ENCODE measurements at regions not wholly inside any gene's neighbourhood (a gene's known extent, or its start where the extent isn't known, plus 50 kb on each side); places are given as distances from the start of the nearest gene placed in this dataset.

- TF ChIP-seq, protein P1, sequence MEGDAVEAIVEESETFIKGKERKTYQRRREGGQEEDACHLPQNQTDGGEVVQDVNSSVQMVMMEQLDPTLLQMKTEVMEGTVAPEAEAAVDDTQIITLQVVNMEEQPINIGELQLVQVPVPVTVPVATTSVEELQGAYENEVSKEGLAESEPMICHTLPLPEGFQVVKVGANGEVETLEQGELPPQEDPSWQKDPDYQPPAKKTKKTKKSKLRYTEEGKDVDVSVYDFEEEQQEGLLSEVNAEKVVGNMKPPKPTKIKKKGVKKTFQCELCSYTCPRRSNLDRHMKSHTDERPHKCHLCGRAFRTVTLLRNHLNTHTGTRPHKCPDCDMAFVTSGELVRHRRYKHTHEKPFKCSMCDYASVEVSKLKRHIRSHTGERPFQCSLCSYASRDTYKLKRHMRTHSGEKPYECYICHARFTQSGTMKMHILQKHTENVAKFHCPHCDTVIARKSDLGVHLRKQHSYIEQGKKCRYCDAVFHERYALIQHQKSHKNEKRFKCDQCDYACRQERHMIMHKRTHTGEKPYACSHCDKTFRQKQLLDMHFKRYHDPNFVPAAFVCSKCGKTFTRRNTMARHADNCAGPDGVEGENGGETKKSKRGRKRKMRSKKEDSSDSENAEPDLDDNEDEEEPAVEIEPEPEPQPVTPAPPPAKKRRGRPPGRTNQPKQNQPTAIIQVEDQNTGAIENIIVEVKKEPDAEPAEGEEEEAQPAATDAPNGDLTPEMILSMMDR (conservative IDR thresholded peaks at IDR 0.05) = no peak
- no peak overlapping the region for H3K27ac ChIP-seq
Measured at GRCh38 chrX:20511792-20512191, 245.1 kb upstream of the RPS6KA3 start.

GRCh38 chrX:20507901-20508620, 241.4 kb upstream of the RPS6KA3 start:
- TF ChIP-seq, protein P1 (conservative IDR thresholded peaks at IDR 0.05) = no peak
- H3K27ac ChIP-seq = no peak overlapping the region

- TF ChIP-seq, protein P1 (conservative IDR thresholded peaks at IDR 0.05) = no peak
- H3K27ac ChIP-seq = no peak overlapping the region
Measured at GRCh38 chrX:20506739-20507138, 240.0 kb upstream of the RPS6KA3 start.

DNA sequence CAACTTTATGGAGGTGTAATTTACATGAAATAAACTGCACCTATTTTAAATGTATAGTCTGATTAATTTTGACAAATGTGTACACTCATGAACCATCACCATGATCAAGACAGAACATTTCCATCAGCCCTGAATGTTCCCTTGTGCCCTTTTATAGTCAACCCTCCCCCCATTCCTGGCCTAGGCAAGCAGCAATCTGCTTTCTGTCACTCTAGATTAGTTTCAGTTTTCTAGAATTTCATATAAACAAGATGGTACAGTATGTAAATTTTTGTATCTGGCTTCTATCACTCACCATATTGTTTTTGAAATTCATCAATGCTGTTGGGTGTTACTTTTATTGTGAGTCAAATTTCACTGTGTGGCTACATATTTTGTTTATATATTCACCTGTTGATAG, 234.2 kb upstream of the RPS6KA3 start:
- H3K27ac ChIP-seq = no peak overlapping the region
- TF ChIP-seq, protein P1 (conservative IDR thresholded peaks at IDR 0.05) = no peak

DNA sequence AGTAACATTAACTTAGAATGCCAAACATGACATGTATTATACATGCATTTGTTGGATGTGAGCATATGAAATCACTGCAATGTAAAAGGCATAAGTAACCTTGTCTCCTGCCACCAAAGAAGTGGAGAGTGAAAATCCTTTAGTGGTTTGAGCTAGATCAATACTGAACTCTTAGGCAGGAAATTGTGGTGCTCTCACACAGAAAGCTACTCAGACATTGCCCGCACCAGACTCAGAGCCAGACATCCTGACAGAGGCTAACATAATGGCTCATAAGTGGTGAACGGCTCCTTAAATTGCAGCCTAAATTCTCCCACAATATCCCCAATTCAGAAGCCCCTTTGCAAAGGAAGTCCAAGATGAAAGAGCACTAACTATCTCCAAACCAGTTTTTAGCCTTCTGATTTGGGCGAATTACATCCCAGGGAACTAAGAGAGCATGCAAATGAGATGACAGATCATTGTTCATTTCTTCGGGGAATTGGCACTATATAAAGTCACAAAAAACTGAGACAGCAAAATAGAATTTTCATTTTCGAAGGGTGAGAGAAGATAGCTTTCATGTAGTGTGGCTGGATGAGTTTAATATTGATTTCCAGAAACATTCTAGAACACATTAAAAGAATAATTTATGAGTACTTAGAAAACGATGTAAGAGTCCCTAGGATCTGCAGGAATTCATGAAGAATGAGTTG, 233.6 kb upstream of the RPS6KA3 start:
- no peak overlapping the region for H3K27ac ChIP-seq
- TF ChIP-seq, protein P1 (conservative IDR thresholded peaks at IDR 0.05) = no peak

DNA sequence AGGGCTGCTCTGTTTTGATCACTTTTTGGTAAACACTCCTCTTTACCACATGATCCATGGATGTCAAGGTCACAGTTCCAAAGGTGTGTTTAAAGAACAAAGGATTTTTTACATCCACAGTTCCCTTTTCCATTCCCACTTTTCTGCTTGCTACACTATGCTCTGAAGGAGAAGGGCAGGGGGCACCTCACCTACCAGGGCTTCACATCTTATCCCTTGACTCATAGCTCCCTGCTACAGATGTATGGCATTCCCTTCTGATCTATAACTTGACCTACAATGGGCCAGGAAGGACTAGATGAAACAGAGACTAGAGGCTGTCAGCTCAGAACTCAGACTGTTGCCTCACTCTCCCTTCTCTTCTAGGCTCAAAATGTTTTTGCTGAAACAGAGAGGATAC, 233.1 kb upstream of the RPS6KA3 start:
- H3K27ac ChIP-seq = no peak overlapping the region
- TF ChIP-seq, protein P1 (conservative IDR thresholded peaks at IDR 0.05) = no peak

GRCh38 chrX:20498851-20499635, 232.3 kb upstream of the RPS6KA3 start:
- TF ChIP-seq, protein P1 (conservative IDR thresholded peaks at IDR 0.05) = no peak
- H3K27ac ChIP-seq = no peak overlapping the region

Data from VCaP (cell line).